Ureter (tissue), 1 donor: ENCODE measurements at regions not wholly inside any gene's neighbourhood (a gene's known extent, or its start where the extent isn't known, plus 50 kb on each side); places are given as distances from the start of the nearest gene placed in this dataset.

Experiments
- DNase-seq: peaks from one replicate; pipeline ENCODE4 v3.0.0-alpha.2; 2020; ENCODE audit warnings: low spot score
- donor health status: DM: yes; HTN: yes; CAD: no.

DNA sequence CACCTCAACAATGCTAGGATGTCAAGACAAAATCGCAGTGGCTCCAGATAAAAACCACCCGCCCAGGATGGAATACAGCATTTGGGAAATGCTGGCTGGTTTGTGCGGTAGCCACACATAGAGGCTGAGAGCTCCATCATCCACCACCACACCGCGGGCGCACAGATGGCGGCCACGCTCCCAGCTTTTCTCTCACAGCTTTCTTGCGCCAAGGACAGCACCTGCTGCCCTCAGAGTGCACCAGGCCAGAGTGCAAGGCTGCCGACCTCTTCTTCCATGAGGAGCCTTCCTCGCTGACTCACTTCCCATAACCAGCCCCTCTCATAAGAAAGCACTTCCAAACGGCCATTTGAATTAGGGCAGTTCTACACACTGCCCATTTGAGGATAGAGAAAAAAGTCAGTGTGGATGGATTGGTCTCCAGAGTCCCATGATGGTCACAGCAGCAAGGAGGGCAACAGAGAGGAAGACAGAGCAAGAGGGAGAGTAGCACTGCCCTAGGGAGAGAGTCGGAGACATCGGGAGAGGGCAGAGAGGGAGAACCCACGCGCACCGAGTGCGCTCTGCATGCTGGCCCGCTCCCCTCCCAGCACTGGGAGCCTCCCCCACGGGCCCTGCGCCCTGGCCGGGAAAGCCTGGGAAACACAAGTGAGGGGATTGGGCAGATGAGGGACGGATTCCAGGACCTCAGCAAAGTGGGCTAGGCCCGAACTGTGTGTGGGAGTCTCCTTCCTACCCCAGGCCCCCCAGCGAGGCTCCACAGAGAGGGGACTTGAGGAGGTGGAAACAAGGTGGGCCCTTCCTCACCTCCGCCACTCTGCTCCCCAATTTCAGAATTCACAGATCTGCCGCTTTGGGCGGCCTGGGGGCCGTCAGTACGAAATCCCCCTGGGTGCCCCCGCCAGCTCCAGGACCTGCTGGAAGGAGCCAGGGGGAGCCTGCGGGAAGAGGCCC, 156.9 kb downstream of the USP12 start:
- DNase-seq = peak; percentile 29

DNA sequence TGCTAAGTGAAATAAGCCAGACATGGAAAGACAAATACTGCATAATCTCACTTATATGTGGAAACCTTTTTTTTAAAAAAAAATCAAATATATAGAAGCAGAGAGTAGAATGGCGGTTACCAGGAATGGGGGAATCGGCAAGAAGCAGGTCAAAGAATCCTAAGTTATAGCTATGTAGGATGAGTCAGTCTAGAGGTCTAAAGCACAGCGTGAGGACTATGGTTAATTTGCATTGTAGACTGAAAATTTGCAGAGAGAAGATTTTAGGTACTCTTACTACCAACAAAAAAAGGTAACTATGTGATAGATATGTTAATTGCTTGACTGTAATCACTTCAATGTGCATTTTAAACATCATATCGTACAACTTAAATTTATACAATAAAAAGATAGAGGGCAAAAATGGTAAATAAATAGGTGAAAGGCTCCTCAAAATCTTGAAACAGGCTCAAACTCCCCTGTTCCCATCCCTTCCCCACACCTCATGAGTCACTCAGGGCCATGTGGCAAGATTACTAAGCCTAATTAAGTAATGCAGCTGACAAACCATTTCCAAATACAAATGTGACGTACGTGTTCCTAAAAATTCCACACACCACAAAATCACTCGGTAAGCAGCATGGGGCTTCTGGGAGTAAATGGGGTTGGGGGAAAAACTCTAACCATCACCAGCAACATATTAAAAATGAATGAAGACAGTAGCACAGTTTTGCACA, 159.0 kb downstream of the USP12 start:
- no peak for DNase-seq

DNA sequence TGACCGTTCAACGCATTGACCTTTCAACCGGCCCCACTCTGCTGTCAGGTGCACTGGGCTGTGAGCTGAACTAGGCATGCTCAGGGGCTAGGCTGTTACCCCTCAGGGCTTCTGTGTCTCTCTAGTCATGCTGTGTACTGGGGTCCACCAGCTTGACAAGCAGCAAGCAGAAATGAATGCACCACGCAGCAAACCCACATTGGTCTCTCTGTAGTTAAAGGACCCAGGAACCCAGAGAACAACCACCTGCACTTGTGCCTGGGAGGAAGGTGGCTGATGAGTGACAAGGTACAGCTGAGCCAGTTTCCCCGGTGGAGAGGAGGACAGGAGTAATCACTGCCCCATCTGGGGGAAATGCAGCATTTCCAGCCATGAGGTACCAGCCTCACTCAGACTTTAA, 159.9 kb downstream of the USP12 start:
- DNase-seq = peak; percentile 24

DNA sequence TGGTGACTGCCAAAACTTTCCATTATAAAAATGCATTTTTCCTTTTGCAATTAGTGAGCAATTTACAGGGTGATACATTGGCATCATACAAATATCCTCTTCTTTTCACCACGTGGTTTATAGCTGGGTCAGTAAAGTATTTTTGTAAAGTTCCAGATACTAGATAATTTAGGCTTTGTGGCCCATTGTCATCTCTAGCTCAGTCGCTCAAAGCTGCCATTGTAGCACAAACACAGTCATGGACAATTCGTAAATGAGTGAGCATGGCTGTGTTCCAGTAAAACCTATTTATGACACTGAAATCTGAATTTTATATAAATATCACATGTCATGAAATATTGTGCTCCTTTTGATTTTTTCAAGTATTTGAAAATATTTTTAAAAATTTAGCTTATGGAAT, 162.9 kb downstream of the USP12 start:
- no peak for DNase-seq

DNA sequence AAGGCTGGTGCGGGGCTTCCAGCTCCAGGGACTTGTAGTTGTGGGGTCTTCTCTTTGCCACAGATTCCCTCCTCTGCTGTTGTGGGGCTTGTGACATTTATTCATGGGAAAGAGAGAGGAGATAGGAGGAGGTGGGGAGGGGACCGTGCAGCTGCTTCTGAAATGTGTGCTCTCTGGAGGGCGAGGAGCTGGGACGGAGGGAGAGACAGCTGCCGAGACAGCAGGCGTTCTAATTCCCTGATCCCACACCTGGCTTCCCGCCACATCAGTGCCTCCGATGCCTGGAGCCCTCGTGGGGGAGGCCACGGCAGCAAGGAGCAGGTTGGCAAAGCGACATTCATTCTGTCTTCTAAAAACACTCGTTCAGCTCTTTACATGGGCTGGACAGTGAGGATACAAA, 164.4 kb downstream of the USP12 start:
- peak; percentile 40 for DNase-seq

DNA sequence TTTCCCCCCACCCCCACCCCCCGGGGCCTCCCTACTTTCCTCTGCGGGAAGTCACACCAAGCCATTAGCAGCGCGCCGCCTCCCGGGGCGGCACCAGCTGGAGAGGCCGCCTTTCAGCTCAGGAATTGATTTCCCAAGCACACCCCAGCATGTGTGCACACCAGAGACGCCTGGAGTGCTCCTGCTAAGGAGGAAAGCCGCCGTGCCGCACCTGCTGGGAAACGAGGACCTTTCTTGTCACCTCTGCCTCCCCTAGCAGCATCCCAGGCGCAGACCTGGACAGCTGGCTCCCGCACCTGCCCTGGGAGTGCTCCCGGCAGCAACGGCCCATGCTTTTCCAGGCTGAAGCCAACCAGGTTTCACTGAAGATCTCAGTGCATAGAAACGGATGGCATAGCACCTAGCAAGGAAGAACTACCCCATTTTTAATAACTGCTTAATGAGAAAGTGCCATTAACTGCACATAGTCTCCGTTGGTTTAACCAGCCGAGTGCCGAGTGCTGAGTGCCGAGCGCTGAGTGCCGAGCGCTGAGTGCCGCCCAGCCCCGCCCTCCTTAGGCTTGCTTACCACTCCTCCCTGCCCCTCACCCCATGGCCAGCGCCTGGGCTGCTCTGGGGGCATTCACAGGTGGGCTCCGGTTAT, 165.0 kb downstream of the USP12 start:
- peak; percentile 46 for DNase-seq

DNA sequence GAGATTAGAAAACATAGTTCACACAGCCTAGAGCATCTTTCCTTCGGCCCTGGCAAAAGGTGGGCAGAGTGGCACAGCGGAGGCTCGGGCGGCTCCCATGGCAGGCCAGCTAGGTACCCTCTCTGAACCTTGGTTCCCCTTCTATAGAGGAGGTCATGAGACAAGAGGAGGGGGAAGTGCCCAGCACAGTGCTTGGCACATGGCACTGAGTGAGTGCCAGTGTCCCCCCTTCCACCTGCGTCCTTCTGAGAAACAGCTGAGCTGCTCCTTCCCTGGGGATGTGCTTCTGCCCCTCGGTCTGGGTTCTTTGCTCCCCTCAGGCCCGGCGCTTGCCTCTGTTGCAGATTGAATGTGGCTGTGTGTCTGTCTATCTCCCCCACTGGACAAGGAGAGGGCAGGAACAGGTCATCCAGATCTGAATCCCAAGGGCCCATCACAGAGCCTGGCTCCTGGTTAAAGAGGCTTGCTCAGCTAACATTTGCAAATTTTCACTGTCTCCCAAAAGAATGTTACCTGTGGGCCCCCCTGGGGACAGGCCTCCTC, 165.6 kb downstream of the USP12 start:
- DNase-seq = peak; percentile 42

DNA sequence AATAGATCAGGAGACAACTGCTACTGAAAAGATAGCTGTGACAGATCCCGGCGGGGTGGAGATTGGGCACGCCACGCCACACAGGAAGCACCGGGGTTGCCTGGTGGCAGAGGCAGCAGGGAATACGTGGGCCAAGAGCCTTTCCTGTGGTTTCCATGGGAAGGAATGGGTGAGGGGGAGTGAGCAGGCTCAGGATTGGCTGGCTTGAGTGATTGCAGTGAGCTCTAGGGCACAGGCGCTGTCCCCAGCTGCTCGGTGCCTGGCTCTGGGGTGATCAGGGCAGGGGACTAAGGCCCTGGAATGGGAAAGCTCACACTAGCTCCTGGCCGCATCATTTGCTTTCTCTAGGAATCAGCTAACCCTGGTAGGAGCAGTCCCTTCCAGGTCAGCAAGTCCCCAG, 166.1 kb downstream of the USP12 start:
- DNase-seq = no peak

DNA sequence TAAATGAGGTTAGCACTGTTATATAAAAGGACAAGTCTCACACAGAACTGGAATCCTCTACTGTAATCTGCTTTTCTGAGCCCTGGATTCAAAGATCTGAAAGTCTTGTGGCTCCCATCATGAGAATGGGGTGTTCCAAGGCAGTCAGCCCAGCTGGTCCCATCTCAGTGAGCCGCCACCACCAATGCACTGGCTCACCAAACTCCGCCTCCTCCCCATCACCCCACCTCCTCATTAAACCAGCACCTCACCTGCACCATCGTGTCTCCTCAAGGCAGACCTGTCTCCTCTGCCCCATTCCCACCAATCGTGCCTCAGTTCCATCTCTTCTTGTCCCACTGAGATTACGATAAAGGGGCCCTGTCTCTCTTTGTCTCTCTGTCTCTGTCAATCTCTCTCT, 166.7 kb downstream of the USP12 start:
- no peak for DNase-seq

DNA sequence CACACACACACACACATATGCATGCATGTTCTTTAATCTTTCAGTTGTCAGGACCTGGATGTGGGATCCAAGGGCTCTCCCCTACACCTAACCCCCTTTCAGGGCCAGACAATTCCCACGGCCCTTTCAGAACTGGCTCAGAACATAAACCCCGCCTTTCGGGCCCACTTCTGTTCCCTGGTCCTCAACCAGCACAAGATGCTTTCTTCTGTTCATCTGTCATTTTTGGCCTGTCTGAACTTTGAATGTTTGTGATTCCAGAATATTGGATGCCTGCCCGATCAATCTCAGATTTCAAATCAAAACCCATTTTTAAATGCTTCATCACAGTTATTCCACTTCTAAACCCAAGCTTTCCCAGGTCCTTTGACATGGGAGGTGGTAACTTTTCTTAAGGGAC, 167.3 kb downstream of the USP12 start:
- no peak for DNase-seq

DNA sequence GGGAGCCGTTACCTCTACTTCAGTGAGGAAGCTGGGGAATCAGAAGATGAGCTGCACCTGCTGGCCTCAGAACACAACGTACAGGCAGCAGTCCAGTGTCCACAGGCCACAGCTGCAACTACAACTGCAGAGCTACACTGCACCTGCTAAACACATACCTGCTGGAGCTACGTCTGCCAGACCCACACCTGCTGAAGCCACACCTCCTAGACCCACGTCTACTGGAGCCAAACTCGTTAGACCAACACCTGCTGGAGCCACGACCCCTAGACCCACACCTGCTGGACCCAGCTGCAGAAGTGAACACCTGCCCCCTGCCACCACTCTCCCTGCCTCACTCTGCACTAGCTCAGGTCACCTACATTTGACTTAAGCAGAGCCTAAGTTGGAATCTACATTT, 169.9 kb downstream of the USP12 start:
- DNase-seq = no peak

DNA sequence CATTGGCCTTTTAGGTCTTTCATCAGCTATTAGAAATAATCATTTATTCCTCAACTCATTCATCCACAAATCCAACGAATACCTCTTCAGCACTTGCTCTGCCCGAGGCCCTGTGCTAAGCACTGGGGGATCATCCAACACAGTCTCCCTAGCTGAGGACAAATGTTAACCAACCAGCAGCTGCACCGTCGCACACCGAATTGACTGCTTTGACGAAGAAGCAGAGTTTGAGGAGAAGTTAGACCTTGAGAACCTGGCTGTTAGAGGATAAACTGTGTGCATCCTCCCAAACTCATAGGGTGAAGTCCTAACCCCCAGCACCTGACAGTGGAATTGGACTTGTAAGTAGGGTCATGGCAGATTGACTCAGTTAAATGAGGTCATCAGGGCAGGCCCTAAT, 170.9 kb downstream of the USP12 start:
- DNase-seq = no peak

DNA sequence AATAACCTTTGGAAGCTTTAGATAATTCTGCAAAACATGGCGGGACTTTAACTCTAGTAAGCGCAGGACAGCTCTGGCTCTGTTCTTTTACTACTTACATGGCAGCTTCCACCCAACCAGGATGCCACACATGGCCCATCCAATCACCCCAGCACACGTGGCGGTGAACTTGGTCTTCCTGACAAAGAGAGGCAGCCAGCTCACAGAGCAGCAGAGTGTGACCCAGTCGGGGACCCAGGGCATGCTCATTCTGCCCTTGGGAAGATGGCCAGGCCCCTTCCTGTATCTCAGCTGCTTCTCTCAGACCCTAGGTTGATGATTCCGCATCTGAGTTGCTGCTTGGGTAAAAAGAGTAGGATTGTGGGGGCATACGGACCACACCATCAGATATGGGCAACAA, 172.1 kb downstream of the USP12 start:
- no peak for DNase-seq

DNA sequence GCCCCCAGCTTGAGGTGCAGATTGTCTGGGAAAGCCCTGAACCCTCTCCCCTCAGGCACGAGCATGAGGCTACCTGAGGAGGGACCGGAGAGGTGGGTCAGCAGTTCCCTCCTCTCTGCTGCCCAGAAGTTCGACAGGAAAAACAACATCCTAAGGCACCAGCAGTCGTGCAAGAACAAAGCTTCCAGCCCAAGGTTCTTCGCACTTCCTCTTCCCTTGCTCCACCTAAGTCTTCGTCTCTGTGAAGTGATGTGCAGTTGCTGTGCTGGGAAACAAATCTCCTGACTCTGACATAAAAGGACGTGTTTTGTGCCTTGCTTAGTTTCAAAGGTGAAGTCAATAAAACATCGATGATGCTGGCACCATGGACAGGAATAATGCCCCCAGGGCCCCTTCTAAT, 173.3 kb downstream of the USP12 start:
- no peak for DNase-seq

DNA sequence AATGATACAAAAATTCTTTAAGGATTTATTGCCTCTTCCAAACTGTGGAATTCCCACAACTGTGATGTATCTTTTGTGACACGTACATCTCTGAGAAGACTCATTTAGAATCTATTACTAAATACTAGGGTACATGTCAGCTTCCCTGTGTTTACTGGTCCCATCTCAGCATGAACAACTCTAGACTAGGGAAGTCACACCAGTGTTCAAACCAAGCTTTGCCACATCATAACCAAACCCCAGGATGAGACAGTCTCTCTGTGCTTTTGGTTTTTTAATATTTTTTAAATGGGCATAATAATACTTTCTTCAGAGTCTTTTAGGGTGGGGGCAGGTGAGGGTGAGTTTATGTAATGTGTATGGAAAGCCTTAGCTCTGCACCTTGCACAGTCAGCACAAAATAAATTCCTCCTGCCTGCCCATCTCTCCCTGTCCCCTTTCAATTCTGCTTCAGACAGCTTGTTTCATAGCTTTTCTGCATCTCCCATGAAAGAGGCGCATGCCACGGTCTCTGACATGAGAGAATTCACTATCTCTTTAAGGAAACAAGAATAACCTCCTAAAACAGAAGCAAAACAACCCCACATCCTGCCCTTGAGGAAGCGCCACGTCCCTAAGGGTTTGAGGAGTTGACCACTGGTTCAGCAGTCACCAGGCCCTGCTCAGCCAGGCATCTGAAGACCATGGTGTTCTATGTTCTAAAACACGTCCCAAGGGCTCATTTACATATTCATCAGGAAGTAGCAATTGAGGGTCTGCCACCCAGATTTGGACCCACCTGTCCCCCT, 174.5 kb downstream of the USP12 start:
- no peak for DNase-seq

DNA sequence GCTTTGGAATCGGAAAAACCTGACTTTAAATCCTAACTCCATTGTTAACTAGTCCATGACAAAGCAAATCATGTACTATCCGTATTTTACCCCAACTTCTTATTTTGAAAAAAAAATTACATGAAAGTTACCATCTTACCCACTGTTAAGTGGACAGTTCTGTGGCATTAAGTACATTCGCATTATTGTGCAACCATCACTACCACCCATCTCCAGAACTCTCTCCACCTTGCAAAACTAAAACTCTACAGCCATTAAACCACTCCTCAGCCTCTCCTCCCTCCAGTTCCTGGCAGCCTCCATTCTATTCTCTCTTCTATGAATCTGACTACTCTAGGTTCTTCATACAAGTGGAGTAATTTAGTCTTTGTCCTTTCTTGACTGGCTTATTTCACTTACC, 176.5 kb downstream of the USP12 start:
- DNase-seq = no peak

DNA sequence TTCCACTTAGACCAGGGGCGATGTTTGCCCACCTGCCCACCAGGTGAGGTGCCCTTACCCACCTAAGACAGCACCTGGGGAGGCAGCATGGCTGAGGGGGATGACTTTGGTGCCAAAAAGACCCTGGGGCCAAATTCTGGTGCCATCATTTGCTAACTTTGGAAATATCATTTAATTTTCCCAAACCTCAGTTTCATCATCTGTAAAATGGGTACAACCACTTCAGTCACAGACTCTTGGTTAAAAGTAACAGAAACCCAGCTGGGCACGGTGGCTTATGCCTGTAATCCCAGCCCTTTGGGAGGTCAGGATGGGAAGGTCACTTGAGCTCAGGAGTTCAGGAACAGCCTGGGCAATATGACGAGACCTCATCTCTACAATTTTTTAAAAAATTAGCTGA, 177.8 kb downstream of the USP12 start:
- DNase-seq = no peak

DNA sequence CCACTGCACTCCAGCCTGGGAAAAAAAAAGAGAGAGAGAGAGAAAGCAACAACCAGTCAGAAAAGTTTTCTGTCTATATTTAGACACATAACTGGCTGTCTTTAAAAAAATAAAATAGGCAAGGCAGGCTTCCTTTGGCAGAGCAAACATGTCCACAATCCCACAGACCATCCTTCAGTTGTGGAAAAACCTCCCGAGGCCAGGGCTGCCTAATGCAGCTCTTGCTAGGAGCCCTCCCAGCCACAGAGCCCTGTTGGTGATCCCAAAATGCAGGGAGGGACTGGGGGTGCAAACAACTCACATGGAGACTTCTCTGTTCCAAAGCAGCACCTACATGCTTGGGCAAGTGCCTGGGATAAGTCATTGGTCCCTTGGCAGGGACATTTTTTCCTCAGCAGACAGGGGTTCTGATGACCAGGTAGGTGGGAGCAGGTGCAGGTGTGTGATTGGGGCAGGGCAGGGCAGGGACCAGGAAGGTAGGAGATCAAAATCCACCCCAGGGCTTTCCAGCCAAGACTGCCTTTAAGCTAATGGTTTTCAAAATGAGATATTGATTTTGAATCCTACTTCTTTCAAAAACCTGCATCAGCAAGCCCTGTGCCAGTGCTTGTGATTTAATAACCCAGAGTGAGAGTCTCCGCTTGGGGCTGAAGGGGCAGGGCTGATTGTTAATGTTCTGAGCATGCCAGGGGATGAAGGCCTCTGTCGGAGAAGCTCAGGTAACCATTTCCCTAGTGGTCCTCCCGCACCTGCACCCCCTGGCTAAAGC, 178.5 kb downstream of the USP12 start:
- no peak for DNase-seq

DNA sequence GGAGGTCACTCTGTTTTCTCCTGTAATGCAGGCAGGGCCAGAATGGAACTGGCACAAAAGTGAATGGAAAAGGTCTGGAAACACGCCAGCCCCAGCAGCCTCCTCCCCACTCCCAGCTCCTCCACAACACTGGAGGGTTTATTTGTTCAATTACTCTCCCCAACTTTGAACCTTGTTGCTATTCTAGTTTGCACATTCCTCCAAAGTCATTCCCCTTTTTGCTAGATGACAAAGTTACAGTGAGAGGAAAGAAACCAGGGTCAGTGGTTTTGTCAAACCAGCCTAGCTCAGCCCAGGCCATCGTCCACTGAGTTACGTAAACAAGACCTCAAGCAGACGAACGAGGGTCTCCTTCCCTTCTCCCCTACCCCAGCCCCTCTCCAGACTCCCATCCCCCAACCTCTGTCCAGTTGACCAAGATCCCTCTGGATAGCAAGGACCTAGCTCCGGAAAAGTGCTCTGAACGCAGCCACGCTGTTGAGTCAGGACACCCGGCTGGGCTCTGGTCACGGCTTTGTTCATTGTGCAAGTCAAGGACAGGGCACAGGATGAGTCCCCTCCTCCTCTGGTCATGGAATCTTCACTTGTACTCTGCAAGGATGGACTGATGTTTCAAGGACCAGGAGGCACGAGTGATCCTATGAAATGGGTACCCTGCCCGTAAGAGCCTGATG, 180.0 kb downstream of the USP12 start:
- peak; percentile 75 for DNase-seq
